Neural cell (in vitro differentiated cells): ENCODE measurements at regions not wholly inside any gene's neighbourhood (a gene's known extent, or its start where the extent isn't known, plus 50 kb on each side); places are given as distances from the start of the nearest gene placed in this dataset.

Source experiments
- H2AFZ ChIP-seq: fragments of 200-600, 300-800 bp; sonication (generic), shearing (Covaris generic); 2 replicates; pipeline ENCODE4 v1.6.0; 2014; ENCODE audit warnings: low read depth, mild to moderate bottlenecking, antibody characterized with exemption, low read length, moderate library complexity
- H3F3A ChIP-seq: fragments of 200-600 bp; shearing (Covaris generic); 2 replicates; pipeline ENCODE4 v1.6.1; 2016; ENCODE audit warnings: mild to moderate bottlenecking, moderate library complexity, mixed read lengths, antibody characterized with exemption, low read length; ENCODE audit not compliant: insufficient read depth, poor library complexity, severe bottlenecking
- H3K27ac ChIP-seq: fragments of 200-600, 300-800 bp; sonication (generic), shearing (Covaris generic); 2 replicates; pipeline ENCODE4 v1.5.1; 2014; ENCODE audit warnings: mild to moderate bottlenecking, low read length, moderate library complexity
- H3K27me3 ChIP-seq: fragments of 300-800, 200-600 bp; sonication (generic), shearing (Covaris generic); 2 replicates; pipeline ENCODE4 v1.6.0; 2014; ENCODE audit warnings: mild to moderate bottlenecking, low read depth, low read length, moderate library complexity; ENCODE audit not compliant: insufficient read depth
- H3K36me3 ChIP-seq: fragments of 300-800, 200-600 bp; sonication (generic), shearing (Covaris generic); 2 replicates; pipeline ENCODE4 v1.5.1; 2014; ENCODE audit warnings: mild to moderate bottlenecking, antibody characterized with exemption, low read length, moderate library complexity; ENCODE audit not compliant: insufficient read depth
- H3K4me2 ChIP-seq: fragments of 300-800, 200-600 bp; sonication (generic), shearing (Covaris generic); 2 replicates; pipeline ENCODE4 v1.6.0; 2014; ENCODE audit warnings: mild to moderate bottlenecking, low read length
- H3K4me3 ChIP-seq: fragments of 300-800, 200-600 bp; sonication (generic), shearing (Covaris generic); 2 replicates; pipeline ENCODE4 v1.5.1; 2014; ENCODE audit warnings: mild to moderate bottlenecking, low read length, moderate library complexity
- H3K79me2 ChIP-seq: fragments of 200-600 bp; shearing (Covaris generic); replicated peaks from 2 replicates; pipeline ENCODE4 v1.6.0; 2014; ENCODE audit warnings: mild to moderate bottlenecking, low read length, moderate library complexity; ENCODE audit not compliant: insufficient read depth
- H3K9ac ChIP-seq: fragments of 300-800, 200-600 bp; sonication (generic), shearing (Covaris generic); 2 replicates; pipeline ENCODE4 v1.6.1; 2016; ENCODE audit warnings: mild to moderate bottlenecking, low read length, mixed read lengths
- H3K9me2 ChIP-seq: fragments of 200-600 bp; shearing (Covaris generic); 2 replicates; pipeline ENCODE4 v1.6.1; 2016; ENCODE audit warnings: mild to moderate bottlenecking, low read length, mixed read lengths; ENCODE audit not compliant: insufficient read depth
- H3K9me3 ChIP-seq: fragments of 200-600, 300-800 bp; sonication (generic), shearing (Covaris generic); 2 replicates; pipeline ENCODE4 v1.6.1; 2016; ENCODE audit warnings: mild to moderate bottlenecking, mixed run types, low read length, moderate library complexity, mixed read lengths
- H4K20me1 ChIP-seq: fragments of 200-600 bp; shearing (Covaris generic); 2 replicates; pipeline ENCODE4 v1.6.1; 2016; ENCODE audit warnings: mild to moderate bottlenecking, mixed run types; ENCODE audit not compliant: insufficient read depth
- CTCF ChIP-seq: fragments of 450-650 bp; IDR thresholded peaks from 2 replicates; pipeline ENCODE4 v1.5.1; 2014; ENCODE audit warnings: antibody characterized with exemption, mild to moderate bottlenecking, moderate library complexity; ENCODE audit not compliant: poor library complexity, severe bottlenecking
- EP300 ChIP-seq: fragments of 450-650 bp; conservative IDR thresholded peaks from 2 replicates; pipeline ENCODE4 v1.6.1; 2014; ENCODE audit warnings: antibody characterized with exemption, mild to moderate bottlenecking, moderate library complexity; ENCODE audit not compliant: poor library complexity, severe bottlenecking
- EZH2 ChIP-seq: fragments of 200-600, 300-800 bp; shearing (Covaris generic), sonication (generic); IDR thresholded peaks from 2 replicates; pipeline ENCODE4 v1.6.1; 2014; ENCODE audit warnings: antibody characterized with exemption, low read length, borderline replicate concordance, mild to moderate bottlenecking; ENCODE audit not compliant: insufficient read depth, poor library complexity, severe bottlenecking
- MXI1 ChIP-seq: fragments of 450-650 bp; conservative IDR thresholded peaks from 2 replicates; pipeline ENCODE4 v1.6.1; 2014; ENCODE audit warnings: antibody characterized with exemption, mild to moderate bottlenecking; ENCODE audit not compliant: poor library complexity, severe bottlenecking
- POLR2AphosphoS5 ChIP-seq: IDR thresholded peaks from 2 replicates; pipeline ENCODE4 v1.6.1; 2012
- RAD21 ChIP-seq: fragments of 450-650 bp; conservative IDR thresholded peaks from 2 replicates; pipeline ENCODE4 v1.6.1; 2014; ENCODE audit warnings: antibody characterized with exemption, mild to moderate bottlenecking, moderate library complexity
- SMC3 ChIP-seq: fragments of 450-650 bp; conservative IDR thresholded peaks from 2 replicates; pipeline ENCODE4 v1.6.1; 2014; ENCODE audit warnings: antibody characterized with exemption, mild to moderate bottlenecking, moderate library complexity; ENCODE audit not compliant: poor library complexity
- TAF1 ChIP-seq: IDR thresholded peaks from 2 replicates; pipeline ENCODE4 v1.6.1; 2012; ENCODE audit warnings: low read depth
- TF ChIP-seq, protein P1 (sequence below): IDR thresholded peaks from 2 replicates; pipeline ENCODE4 v1.6.1; 2012; ENCODE audit warnings: borderline replicate concordance

GRCh38 chr17:12388226-12388625 is 277.5 kb upstream of the MYOCD start:
- no peak overlapping the region for H3K27ac ChIP-seq
- no peak overlapping the region for H3K4me3 ChIP-seq
- H3K79me2 ChIP-seq = no peaks in the 10 kb centered on the region
- H3K9me2 ChIP-seq = no peaks in the 10 kb centered on the region
- no peak overlapping the region for H2AFZ ChIP-seq
- H4K20me1 ChIP-seq = no peaks in the 10 kb centered on the region
- H3K27me3 ChIP-seq = no peaks in the 10 kb centered on the region
- no peaks in the 10 kb centered on the region for H3K36me3 ChIP-seq
- no peaks in the 10 kb centered on the region for H3K9me3 ChIP-seq
- no peak for TF ChIP-seq TAF1
- no peak for TF ChIP-seq MXI1
- H3K4me2 ChIP-seq = no peak overlapping the region
- no peaks in the 10 kb centered on the region for H3F3A ChIP-seq
- H3K9ac ChIP-seq = no peak overlapping the region

GRCh38 chr17:12389421-12389820 is 276.3 kb upstream of the MYOCD start:
- no peak overlapping the region for H3K4me3 ChIP-seq
- no peaks in the 10 kb centered on the region for H4K20me1 ChIP-seq
- no peak overlapping the region for H3K9ac ChIP-seq
- no peak overlapping the region for H3K4me2 ChIP-seq
- H2AFZ ChIP-seq = no peak overlapping the region
- TF ChIP-seq CTCF (no peak), RAD21 (no peak), EZH2 (no peak), POLR2AphosphoS5 (no peak)
- no peaks in the 10 kb centered on the region for H3K9me2 ChIP-seq
- H3F3A ChIP-seq = no peaks in the 10 kb centered on the region
- no peak overlapping the region for H3K27ac ChIP-seq
- no peaks in the 10 kb centered on the region for H3K79me2 ChIP-seq
- H3K27me3 ChIP-seq = no peaks in the 10 kb centered on the region
- H3K36me3 ChIP-seq = no peaks in the 10 kb centered on the region
- no peaks in the 10 kb centered on the region for H3K9me3 ChIP-seq

- no peak for TF ChIP-seq POLR2AphosphoS5
- no peak for TF ChIP-seq RAD21
- no peak for TF ChIP-seq CTCF
- TF ChIP-seq MXI1 = no peak
- TF ChIP-seq, protein P1, sequence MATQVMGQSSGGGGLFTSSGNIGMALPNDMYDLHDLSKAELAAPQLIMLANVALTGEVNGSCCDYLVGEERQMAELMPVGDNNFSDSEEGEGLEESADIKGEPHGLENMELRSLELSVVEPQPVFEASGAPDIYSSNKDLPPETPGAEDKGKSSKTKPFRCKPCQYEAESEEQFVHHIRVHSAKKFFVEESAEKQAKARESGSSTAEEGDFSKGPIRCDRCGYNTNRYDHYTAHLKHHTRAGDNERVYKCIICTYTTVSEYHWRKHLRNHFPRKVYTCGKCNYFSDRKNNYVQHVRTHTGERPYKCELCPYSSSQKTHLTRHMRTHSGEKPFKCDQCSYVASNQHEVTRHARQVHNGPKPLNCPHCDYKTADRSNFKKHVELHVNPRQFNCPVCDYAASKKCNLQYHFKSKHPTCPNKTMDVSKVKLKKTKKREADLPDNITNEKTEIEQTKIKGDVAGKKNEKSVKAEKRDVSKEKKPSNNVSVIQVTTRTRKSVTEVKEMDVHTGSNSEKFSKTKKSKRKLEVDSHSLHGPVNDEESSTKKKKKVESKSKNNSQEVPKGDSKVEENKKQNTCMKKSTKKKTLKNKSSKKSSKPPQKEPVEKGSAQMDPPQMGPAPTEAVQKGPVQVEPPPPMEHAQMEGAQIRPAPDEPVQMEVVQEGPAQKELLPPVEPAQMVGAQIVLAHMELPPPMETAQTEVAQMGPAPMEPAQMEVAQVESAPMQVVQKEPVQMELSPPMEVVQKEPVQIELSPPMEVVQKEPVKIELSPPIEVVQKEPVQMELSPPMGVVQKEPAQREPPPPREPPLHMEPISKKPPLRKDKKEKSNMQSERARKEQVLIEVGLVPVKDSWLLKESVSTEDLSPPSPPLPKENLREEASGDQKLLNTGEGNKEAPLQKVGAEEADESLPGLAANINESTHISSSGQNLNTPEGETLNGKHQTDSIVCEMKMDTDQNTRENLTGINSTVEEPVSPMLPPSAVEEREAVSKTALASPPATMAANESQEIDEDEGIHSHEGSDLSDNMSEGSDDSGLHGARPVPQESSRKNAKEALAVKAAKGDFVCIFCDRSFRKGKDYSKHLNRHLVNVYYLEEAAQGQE = no peak
- TF ChIP-seq EZH2 = no peak
- TF ChIP-seq EP300 = no peak
- TF ChIP-seq TAF1 = no peak
- TF ChIP-seq SMC3 = no peak
- Histone ChIP-seq H3K27ac (no peak overlapping the region), H3K36me3 (no peaks in the 10 kb centered on the region), H3K9ac (no peak overlapping the region), H2AFZ (no peak overlapping the region), H3K4me2 (no peak overlapping the region), H3F3A (no peaks in the 10 kb centered on the region), H3K9me2 (no peaks in the 10 kb centered on the region), H3K4me3 (no peak overlapping the region), H4K20me1 (no peaks in the 10 kb centered on the region), H3K79me2 (no peaks in the 10 kb centered on the region), H3K9me3 (no peaks in the 10 kb centered on the region), H3K27me3 (no peaks in the 10 kb centered on the region)
These were observed 275.1 kb upstream of the MYOCD start for GRCh38 chr17:12390631-12391030.
